Endothelial cell of umbilical vein (primary cell): ENCODE measurements at regions not wholly inside any gene's neighbourhood (a gene's known extent, or its start where the extent isn't known, plus 50 kb on each side); places are given as distances from the start of the nearest gene placed in this dataset.

Source experiments
- BruUV-seq: library from RNA; stranded (reverse); fragments of 400-500 nt; replicated peaks from 2 replicates; lab custom pipeline; 2021; lab: Mats Ljungman, UMichigan
- CTCF ChIA-PET: fragments of 300-600, 350-600 bp; sonication (Branson Sonifier 250); formaldehyde crosslinking; loops from one replicate; lab custom pipeline; 2021; ENCODE audit warnings: antibody characterized with exemption, inconsistent platforms; lab: Charles Lee
- POLR2A ChIA-PET: fragments of 300-600, 350-600 bp; sonication (Branson Sonifier 250); formaldehyde crosslinking; loops from one replicate; lab custom pipeline; 2021; ENCODE audit warnings: antibody characterized with exemption, inconsistent platforms; lab: Charles Lee
- DNase-seq: peaks from one replicate; pipeline ENCODE4 v3.0.0-alpha.2; 2011; ENCODE audit warnings: low read depth, low spot score
- FAIRE-seq: peaks from 2 replicates; lab custom pipeline; 2011; peaks lifted over from hg19 to GRCh38; lab: Jason Lieb, UNC
- H2AFZ ChIP-seq: 2 replicates; pipeline ENCODE4 v1.6.0; 2012; ENCODE audit warnings: low read depth, low read length, control low read depth, inconsistent platforms
- H3K27ac ChIP-seq: 2 replicates; pipeline ENCODE4 v1.5.1; 2011; ENCODE audit warnings: low read depth, mild to moderate bottlenecking, control low read depth, low read length, moderate library complexity; ENCODE audit not compliant: insufficient read depth
- H3K27me3 ChIP-seq, 2 experiments: 2 replicates each; pipeline versions ENCODE4 v1.6.0 to v1.6.1; 2011; ENCODE audit warnings: low read length in 2 of 2, mixed read lengths in 1 of 2; ENCODE audit not compliant: control insufficient read depth in 2 of 2, insufficient read depth in 2 of 2
- H3K36me3 ChIP-seq, 2 experiments: 2 replicates in 1 of 2; 3 replicates in 1 of 2; pipeline ENCODE4 v1.5.1; 2011; ENCODE audit warnings: low read length in 2 of 2, mild to moderate bottlenecking in 1 of 2, moderate library complexity in 1 of 2; ENCODE audit not compliant: control insufficient read depth in 2 of 2, insufficient read depth in 2 of 2; ENCODE audit errors: extremely low read depth in 1 of 2
- H3K4me1 ChIP-seq: 3 replicates; pipeline ENCODE4 v1.5.1; 2011; ENCODE audit warnings: mild to moderate bottlenecking, low read length; ENCODE audit not compliant: control insufficient read depth, insufficient read depth; ENCODE audit errors: extremely low read depth
- H3K4me2 ChIP-seq: 2 replicates; pipeline ENCODE4 v1.6.1; 2011; ENCODE audit warnings: low read length, control low read depth, mixed read lengths; ENCODE audit not compliant: insufficient read depth
- H3K4me3 ChIP-seq, 3 experiments: fragments of 200-600 bp in 1 of 3; sonication (generic), shearing (Covaris generic) in 1 of 3; replicated peaks in 1 of 3; 2 replicates each; pipeline ENCODE4 v1.5.1; 2011 to 2016; ENCODE audit warnings: control low read depth in 3 of 3, low read length in 3 of 3, mild to moderate bottlenecking in 2 of 3, inconsistent platforms in 1 of 3, low read depth in 1 of 3, moderate library complexity in 1 of 3; ENCODE audit not compliant: insufficient read depth in 1 of 3
- H3K79me2 ChIP-seq: 2 replicates; pipeline ENCODE4 v1.6.0; 2012; ENCODE audit warnings: low read length, inconsistent platforms; ENCODE audit not compliant: control insufficient read depth, insufficient read depth
- H3K9ac ChIP-seq: replicated peaks from 2 replicates; pipeline ENCODE3; 2011; ENCODE audit warnings: low read length, control low read depth; ENCODE audit not compliant: insufficient read depth; ENCODE audit errors: extremely low read depth
- H3K9me1 ChIP-seq: replicated peaks from 3 replicates; pipeline ENCODE4 v1.6.0; 2011; ENCODE audit warnings: mild to moderate bottlenecking, low read length; ENCODE audit not compliant: control insufficient read depth, insufficient read depth; ENCODE audit errors: extremely low read depth
- H3K9me3 ChIP-seq: replicated peaks from 2 replicates; pipeline ENCODE4 v1.5.1; 2012; ENCODE audit warnings: low read length, inconsistent platforms; ENCODE audit not compliant: control insufficient read depth, insufficient read depth
- H4K20me1 ChIP-seq: replicated peaks from 2 replicates; pipeline ENCODE3; 2011; ENCODE audit warnings: mild to moderate bottlenecking, low read length; ENCODE audit not compliant: control insufficient read depth, insufficient read depth; ENCODE audit errors: extremely low read depth
- EZH2 ChIP-seq: IDR thresholded peaks from 2 replicates; pipeline ENCODE4 v1.6.1; 2012; ENCODE audit warnings: borderline replicate concordance, low read depth, mild to moderate bottlenecking, moderate library complexity, low read length, inconsistent platforms; ENCODE audit not compliant: severe bottlenecking
- FOS ChIP-seq: IDR thresholded peaks from 2 replicates; pipeline ENCODE4 v1.6.1; 2011; ENCODE audit warnings: mild to moderate bottlenecking, low read length, moderate library complexity, borderline replicate concordance; ENCODE audit not compliant: insufficient read depth
- GATA2 ChIP-seq: IDR thresholded peaks from 2 replicates; pipeline ENCODE4 v1.7.0; 2011; ENCODE audit warnings: low read depth, mild to moderate bottlenecking, moderate library complexity, mixed read lengths, low read length; ENCODE audit not compliant: insufficient read length, insufficient read depth
- JUN ChIP-seq: IDR thresholded peaks from 2 replicates; pipeline ENCODE4 v1.6.1; 2011; ENCODE audit warnings: borderline replicate concordance, low read depth; ENCODE audit not compliant: insufficient read length, insufficient read depth
- MYC ChIP-seq: IDR thresholded peaks from one replicate; pipeline ENCODE4 v1.6.1; 2011; ENCODE audit warnings: mild to moderate bottlenecking, low read depth, low read length
- POLR2A ChIP-seq: IDR thresholded peaks from 2 replicates; pipeline ENCODE4 v1.6.1; 2012; ENCODE audit warnings: low read depth, mild to moderate bottlenecking, control low read depth, low read length
- POLR2AphosphoS5 ChIP-seq: IDR thresholded peaks from 2 replicates; pipeline ENCODE4 v1.6.1; 2012; ENCODE audit warnings: low read depth, mild to moderate bottlenecking, control low read depth, low read length, moderate library complexity; ENCODE audit not compliant: insufficient read depth
- dilution Hi-C: fragments of 300-500 bp; cut with MboI; formaldehyde crosslinking; loops from one replicate; pipeline ENCODE4 v1.15.0; 2019; ENCODE audit warnings: low sequenced_read_pairs; ENCODE audit not compliant: extremely low pct_ligation_motif_present
- intact Hi-C: fragments of 100-400 bp; cut with micrococcal nuclease; formaldehyde crosslinking; loops from one replicate; pipeline ENCODE4 v1.10.0; 2022
- TF ChIP-seq, protein P1 (sequence below), 2 donors: IDR thresholded peaks; 1 replicate in 1 of 2; 2 replicates in 1 of 2; pipeline ENCODE4 v1.5.1; 2011; ENCODE audit warnings: low read length in 2 of 2, mild to moderate bottlenecking in 2 of 2, moderate library complexity in 2 of 2, control low read depth in 1 of 2, inconsistent platforms in 1 of 2, low read depth in 1 of 2; ENCODE audit not compliant: insufficient read depth in 1 of 2; ENCODE audit errors: extremely low read depth in 1 of 2
- TF ChIP-seq, protein P2 (sequence below): IDR thresholded peaks from 2 replicates; pipeline ENCODE4 v1.6.1; 2011; ENCODE audit not compliant: insufficient read depth, insufficient read length

DNA sequence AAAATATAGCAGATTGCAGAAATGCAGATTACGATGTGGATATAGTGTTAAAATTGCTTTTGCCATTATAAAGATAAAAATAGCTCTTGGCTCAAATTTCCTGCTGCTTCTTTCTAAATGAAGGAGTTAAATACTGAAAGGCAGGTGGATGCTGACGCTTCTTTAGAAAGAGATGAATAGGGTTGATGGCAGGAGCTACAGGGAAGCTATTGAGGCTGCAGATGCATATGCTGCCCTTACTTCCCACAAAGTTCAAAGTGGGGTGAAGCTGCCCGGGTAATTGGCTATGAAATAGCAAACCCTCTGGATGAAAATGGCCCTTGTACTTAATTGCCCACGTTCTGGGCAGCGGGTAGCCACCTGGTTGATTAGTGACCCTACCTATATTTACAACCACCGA lies 379.5 kb downstream of the ZIC3 start:
- no peak for FAIRE-seq
- dilution Hi-C loops = no loop called here
- intact Hi-C loops = no loop called here

More for the DNA sequence above, 379.5 kb downstream of the ZIC3 start:
- no peak overlapping the region for H3K9ac ChIP-seq
- H4K20me1 ChIP-seq = no peaks in the 10 kb centered on the region
- no peaks in the 10 kb centered on the region for H3K79me2 ChIP-seq
- no peaks in the 10 kb centered on the region for H3K27me3 ChIP-seq
- TF ChIP-seq EZH2 = no peak
- TF ChIP-seq FOS = no peak
- TF ChIP-seq, protein P1, sequence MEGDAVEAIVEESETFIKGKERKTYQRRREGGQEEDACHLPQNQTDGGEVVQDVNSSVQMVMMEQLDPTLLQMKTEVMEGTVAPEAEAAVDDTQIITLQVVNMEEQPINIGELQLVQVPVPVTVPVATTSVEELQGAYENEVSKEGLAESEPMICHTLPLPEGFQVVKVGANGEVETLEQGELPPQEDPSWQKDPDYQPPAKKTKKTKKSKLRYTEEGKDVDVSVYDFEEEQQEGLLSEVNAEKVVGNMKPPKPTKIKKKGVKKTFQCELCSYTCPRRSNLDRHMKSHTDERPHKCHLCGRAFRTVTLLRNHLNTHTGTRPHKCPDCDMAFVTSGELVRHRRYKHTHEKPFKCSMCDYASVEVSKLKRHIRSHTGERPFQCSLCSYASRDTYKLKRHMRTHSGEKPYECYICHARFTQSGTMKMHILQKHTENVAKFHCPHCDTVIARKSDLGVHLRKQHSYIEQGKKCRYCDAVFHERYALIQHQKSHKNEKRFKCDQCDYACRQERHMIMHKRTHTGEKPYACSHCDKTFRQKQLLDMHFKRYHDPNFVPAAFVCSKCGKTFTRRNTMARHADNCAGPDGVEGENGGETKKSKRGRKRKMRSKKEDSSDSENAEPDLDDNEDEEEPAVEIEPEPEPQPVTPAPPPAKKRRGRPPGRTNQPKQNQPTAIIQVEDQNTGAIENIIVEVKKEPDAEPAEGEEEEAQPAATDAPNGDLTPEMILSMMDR (IDR thresholded peaks at IDR 0.05; ENCODE audit: extremely low read depth in 1 of 2, insufficient read depth in 1 of 2, low read depth in 1 of 2, low read length in 2 of 2) = no peak
- TF ChIP-seq GATA2 = no peak
- no peak for TF ChIP-seq JUN
- no peak for TF ChIP-seq POLR2AphosphoS5
- TF ChIP-seq, protein P2, sequence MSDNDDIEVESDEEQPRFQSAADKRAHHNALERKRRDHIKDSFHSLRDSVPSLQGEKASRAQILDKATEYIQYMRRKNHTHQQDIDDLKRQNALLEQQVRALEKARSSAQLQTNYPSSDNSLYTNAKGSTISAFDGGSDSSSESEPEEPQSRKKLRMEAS = no peak
- TF ChIP-seq MYC = no peak
- no peak for TF ChIP-seq POLR2A
- no peak for DNase-seq
- no peaks in the 10 kb centered on the region for H3K9me3 ChIP-seq
- no TSS peak for BruUV-seq
- no peak overlapping the region for H3K4me2 ChIP-seq
- H3K9me1 ChIP-seq = no peaks in the 10 kb centered on the region
- H3K27ac ChIP-seq = no peak overlapping the region
- H2AFZ ChIP-seq = no peak overlapping the region
- ChIA-PET POLR2A (no interaction called here), CTCF (no interaction called here)
- H3K4me1 ChIP-seq = no peaks in the 10 kb centered on the region
- H3K36me3 ChIP-seq = no peaks in the 10 kb centered on the region
- H3K4me3 ChIP-seq = no peak overlapping the region
